Transverse colon (tissue), 3 donors: ENCODE measurements at regions not wholly inside any gene's neighbourhood (a gene's known extent, or its start where the extent isn't known, plus 50 kb on each side); places are given as distances from the start of the nearest gene placed in this dataset.

Source experiments
- CTCF ChIP-seq, 5 experiments: fragments of 200-600 bp in 3 of 5; fragments of 450-650 bp in 2 of 5; sonication (generic) in 3 of 5; IDR thresholded peaks; 1 replicate in 2 of 5; 2 replicates in 3 of 5; pipeline ENCODE4 v1.5.1; 2016 to 2017; ENCODE audit warnings: antibody characterized with exemption in 5 of 5, inconsistent platforms in 3 of 5, mild to moderate bottlenecking in 2 of 5, moderate library complexity in 1 of 5
- POLR2A ChIP-seq: fragments of 450-650 bp; IDR thresholded peaks from one replicate; pipeline ENCODE4 v1.6.1; 2016; ENCODE audit warnings: antibody characterized with exemption, mild to moderate bottlenecking, moderate library complexity

GRCh38 chr7:27314111-27314510, 71.5 kb downstream of the EVX1 start:
- TF ChIP-seq CTCF (IDR thresholded peaks at IDR 0.05) = no peak
- no peak for TF ChIP-seq POLR2A
